ENCODE measurements at regions not wholly inside any gene's neighbourhood (a gene's known extent, or its start where the extent isn't known, plus 50 kb on each side); places are given as distances from the start of the nearest gene placed in this dataset.

DNA sequence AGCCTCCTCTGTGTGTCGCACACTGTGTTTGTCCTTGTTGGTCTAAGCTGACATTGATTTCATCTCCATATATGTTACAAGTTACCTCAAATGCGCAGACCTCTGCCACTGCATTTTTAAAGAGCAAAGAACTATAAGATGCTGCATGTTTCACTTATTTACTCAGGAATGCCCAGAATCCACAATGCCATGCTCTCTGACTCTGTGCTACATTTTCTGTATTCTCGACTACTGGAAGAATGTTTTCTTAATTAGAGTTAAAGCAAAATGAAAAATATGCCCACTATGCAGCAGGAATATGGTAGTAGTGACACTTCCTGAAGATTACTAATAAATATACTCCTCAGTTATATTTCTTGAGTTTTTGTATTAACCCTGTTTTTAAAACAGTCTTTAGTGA, 296.4 kb downstream of the HACE1 start:
- TF ChIP-seq, protein P1, sequence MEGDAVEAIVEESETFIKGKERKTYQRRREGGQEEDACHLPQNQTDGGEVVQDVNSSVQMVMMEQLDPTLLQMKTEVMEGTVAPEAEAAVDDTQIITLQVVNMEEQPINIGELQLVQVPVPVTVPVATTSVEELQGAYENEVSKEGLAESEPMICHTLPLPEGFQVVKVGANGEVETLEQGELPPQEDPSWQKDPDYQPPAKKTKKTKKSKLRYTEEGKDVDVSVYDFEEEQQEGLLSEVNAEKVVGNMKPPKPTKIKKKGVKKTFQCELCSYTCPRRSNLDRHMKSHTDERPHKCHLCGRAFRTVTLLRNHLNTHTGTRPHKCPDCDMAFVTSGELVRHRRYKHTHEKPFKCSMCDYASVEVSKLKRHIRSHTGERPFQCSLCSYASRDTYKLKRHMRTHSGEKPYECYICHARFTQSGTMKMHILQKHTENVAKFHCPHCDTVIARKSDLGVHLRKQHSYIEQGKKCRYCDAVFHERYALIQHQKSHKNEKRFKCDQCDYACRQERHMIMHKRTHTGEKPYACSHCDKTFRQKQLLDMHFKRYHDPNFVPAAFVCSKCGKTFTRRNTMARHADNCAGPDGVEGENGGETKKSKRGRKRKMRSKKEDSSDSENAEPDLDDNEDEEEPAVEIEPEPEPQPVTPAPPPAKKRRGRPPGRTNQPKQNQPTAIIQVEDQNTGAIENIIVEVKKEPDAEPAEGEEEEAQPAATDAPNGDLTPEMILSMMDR (IDR thresholded peaks at IDR 0.05; ENCODE audit: low read depth, low read length) = no peak
- no peak for TF ChIP-seq EZH2phosphoT487 (IDR thresholded peaks at IDR 0.05; ENCODE audit: low read depth)
